ENCODE measurements at regions not wholly inside any gene's neighbourhood (a gene's known extent, or its start where the extent isn't known, plus 50 kb on each side); places are given as distances from the start of the nearest gene placed in this dataset.

- no peak for DNase-seq
These were observed 74.1 kb upstream of the ANK3 start for GRCh38 chr10:60463746-60464145.

DNA sequence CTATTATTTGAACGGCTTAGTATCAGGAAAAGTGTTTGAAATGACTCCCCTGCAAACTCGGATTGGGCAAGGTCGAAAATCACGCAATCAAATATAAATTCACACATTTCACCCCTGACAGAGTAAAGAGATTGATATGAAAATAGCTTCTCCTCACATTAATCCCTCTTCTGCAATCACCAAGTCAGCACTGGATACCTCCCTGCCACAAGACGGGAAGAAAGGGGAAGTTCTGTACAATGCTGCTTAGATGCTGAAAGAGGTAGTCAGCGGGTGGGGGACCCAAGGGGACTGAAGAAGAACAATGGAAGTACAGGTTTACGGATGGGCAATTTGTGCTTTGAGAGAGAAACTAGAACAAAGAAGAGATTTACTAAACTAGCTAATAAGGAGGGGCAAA, 72.0 kb upstream of the ANK3 start:
- DNase-seq: no peak

GRCh38 chr10:60459701-60460457, 70.2 kb upstream of the ANK3 start:
- no peak for DNase-seq

DNA sequence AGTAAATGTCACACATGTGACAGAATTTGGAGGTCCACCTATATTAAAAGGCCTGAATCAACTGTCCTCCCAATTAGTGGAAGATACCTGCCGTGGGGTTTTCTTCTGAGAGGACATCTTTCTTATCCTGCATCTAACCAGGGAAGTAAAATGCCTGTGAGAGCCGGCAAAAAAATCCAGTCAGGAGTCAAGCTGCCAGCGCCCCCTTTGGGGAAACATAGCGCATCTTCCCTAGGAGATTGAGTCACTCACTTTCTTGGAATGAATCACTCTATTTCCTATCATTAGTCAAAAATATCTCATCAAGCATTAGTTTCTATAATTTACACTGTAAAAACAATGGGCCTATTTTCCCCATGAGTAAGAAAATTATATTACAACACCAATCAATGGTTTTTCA, 66.4 kb upstream of the ANK3 start:
- peak; percentile 40 for DNase-seq

DNA sequence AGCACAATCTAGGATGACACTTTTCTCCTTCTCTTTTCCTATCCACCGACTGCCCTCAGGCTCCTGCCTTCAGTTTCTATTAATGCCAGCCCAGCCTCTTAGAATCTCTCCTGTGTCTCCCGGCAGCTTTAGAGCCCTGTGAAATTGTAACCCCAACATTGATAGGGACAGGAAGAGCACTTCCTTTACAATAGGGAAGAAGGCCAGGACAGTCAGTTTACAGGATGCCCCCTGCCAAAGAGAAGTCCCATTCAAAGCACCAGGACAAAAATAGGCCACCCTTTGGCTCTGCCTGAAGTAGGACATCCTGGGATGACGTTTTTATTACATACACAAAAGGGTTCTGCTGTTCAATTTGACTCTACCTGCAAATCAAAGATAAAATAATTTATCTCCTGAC, 64.7 kb upstream of the ANK3 start:
- no peak for DNase-seq

GRCh38 chr10:60453036-60453435, 63.4 kb upstream of the ANK3 start:
- no peak for DNase-seq

DNA sequence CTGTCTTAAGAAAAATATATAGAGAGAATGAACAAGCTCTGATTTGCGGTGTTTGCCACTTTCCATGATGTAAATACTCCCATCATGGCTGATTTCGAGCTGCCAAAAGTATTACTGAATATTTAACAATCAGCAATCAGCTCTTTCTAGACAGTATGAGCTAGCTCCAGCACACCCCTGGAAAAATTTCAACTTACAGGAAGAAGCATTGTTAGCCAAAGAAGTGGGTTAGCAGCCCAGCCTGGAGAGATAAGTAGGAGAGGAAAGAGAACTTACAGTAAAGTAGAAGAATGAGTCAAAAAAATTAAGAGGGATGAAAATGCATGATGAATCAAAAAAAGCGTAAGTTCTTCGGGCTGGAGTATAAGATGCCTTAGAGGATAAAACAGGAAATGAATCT, 60.6 kb upstream of the ANK3 start:
- DNase-seq: no peak

GRCh38 chr10:60448246-60448645, 58.6 kb upstream of the ANK3 start:
- DNase-seq: no peak

GRCh38 chr10:60446851-60447250, 57.2 kb upstream of the ANK3 start:
- peak; percentile 45 for DNase-seq

- no peak for DNase-seq
These were observed 56.6 kb upstream of the ANK3 start for GRCh38 chr10:60446070-60446833.

GRCh38 chr10:60444494-60445064, 54.9 kb upstream of the ANK3 start:
- DNase-seq: no peak

- no peak for DNase-seq
These were observed 53.7 kb upstream of the ANK3 start for GRCh38 chr10:60443346-60443745.

DNA sequence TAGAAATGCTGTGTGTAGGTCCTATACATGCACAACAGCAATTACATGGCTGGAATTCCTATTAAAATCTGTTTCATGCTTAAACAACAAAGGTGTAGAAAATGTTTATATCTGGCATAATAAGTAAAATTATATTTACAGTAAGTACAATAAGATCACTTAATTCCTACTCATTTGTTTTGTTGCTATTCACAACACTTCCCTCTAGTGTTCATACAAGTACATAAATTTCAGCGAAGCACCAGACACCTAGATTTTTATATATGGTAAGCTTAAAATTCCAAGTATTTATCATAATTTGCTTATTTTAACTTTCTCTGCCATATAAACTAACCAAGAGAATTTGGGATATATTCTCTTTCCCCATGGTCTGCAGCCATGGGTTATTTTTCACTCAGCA, 51.8 kb upstream of the ANK3 start:
- DNase-seq: no peak

- no peak for DNase-seq
These were observed 50.0 kb upstream of the ANK3 start for GRCh38 chr10:60439641-60440040.

All from activated CD4-positive, alpha-beta T cell treated with anti-CD3 and anti-CD28 coated beads, Interleukin-10, Interleukin-2, amounts not matched to agents 100 ng/mL and 50 ng/mL, durations not matched to agents 16 hours and 8 hours (primary cell).